ENCODE measurements at regions not wholly inside any gene's neighbourhood (a gene's known extent, or its start where the extent isn't known, plus 50 kb on each side); places are given as distances from the start of the nearest gene placed in this dataset.

DNA sequence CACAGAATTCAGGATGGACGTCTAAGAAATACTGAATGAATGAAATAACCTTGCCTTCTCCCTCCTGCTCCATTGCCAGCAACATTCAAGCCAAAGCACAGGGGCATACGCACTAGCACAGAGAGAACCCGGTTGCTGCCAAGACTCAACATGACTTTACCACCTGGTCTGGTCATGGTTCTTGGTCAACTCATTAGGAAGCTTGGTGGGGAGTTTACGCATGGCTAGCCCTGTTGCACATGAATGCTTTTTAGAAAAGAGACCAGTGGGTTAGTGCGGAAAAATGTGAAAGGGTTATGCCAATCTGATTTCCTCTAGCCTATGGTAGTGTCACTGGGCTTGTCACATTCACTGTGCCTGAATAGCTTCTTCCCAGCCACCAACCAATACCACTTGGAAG lies 187.6 kb upstream of the NEBL start:
- no peak for DNase-seq (ENCODE audit: low read depth)

DNA sequence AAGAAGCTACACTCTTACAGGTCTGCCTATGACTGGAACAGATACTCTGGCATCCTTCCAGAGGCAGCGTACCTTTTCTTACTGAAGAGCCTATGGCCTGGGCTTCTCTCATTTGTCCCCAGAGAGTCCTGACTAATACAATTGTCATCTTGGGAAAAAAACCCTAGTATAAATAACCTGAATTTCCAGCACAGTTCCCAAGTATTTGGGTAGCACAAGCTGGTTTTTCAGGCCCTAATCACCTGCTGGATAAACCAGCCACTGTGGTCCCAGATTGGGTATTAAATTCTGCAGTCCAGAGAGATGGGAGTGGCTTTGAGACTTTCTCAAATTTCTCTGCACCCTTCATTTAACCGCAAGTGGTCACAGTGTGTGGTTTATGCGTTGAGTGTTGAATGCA lies 186.8 kb upstream of the NEBL start:
- DNase-seq (ENCODE audit: low read depth), result no peak

DNA sequence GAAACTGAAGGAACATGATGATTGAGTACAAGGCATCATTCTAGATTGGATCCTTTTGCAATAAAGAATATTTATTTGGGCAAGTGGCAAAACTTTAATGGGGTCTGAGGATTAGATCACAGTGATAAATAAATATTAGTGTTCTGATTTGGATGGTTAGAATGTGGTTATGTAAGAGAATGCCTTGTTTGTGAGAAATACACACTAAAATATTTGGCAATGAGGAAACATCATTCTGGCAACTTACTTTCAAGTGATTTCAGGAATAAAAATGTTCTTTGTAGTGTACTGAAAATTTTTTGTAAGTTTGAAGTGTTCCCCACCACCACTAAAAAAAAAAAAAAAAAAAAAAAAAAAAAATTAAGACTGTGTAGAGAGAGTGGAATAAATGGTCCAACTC lies 185.1 kb upstream of the NEBL start:
- no peak for DNase-seq (ENCODE audit: low read depth)

DNA sequence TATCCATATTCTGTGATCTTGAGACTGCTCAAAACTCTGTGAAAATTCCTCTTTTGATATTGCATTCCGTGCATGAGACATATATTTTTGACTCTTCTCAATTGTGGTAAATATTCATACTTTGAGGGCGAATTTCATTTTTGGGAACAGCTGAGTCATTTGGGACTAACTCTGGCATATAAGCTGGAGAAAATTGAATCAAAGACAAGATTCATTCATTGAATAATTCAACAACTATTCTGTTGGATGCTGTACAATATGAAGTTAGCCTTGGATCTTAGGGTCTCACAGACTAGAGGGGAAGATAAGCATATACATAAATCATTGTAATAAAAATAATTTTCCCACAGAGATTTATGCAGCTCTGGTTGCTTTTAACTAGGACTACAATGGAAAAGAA lies 183.2 kb upstream of the NEBL start:
- no peak for DNase-seq (ENCODE audit: low read depth)

DNA sequence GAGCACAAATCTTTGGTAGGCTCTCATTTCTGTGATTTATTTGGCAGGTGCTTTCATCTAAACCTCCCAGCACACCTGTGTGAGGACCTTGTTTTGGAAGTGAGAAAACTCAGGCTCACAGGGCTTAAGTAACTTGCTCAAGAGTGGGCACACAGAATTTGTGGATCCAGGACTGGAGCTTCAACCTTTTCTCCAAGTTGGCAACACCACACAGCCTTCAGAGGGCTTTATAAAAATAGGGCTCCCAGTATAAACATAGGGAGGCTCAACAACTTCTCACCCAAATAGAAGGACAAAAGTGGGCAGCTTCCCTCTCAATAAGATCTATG lies 182.2 kb upstream of the NEBL start:
- DNase-seq (ENCODE audit: low read depth), result no peak

- DNase-seq (ENCODE audit: low read depth), result no peak
Measured at GRCh38 chr10:21078410-21079329, 181.6 kb upstream of the NEBL start.

- no peak for DNase-seq (ENCODE audit: low read depth)
Measured at GRCh38 chr10:21077681-21078080, 180.6 kb upstream of the NEBL start.

- no peak for DNase-seq (ENCODE audit: low read depth)
Measured at GRCh38 chr10:21076381-21076780, 179.3 kb upstream of the NEBL start.

- DNase-seq (ENCODE audit: low read depth), result no peak
Measured at GRCh38 chr10:21075880-21076279, 178.8 kb upstream of the NEBL start.

- no peak for DNase-seq (ENCODE audit: low read depth)
Measured at GRCh38 chr10:21071001-21071673, 174.0 kb upstream of the NEBL start.

DNA sequence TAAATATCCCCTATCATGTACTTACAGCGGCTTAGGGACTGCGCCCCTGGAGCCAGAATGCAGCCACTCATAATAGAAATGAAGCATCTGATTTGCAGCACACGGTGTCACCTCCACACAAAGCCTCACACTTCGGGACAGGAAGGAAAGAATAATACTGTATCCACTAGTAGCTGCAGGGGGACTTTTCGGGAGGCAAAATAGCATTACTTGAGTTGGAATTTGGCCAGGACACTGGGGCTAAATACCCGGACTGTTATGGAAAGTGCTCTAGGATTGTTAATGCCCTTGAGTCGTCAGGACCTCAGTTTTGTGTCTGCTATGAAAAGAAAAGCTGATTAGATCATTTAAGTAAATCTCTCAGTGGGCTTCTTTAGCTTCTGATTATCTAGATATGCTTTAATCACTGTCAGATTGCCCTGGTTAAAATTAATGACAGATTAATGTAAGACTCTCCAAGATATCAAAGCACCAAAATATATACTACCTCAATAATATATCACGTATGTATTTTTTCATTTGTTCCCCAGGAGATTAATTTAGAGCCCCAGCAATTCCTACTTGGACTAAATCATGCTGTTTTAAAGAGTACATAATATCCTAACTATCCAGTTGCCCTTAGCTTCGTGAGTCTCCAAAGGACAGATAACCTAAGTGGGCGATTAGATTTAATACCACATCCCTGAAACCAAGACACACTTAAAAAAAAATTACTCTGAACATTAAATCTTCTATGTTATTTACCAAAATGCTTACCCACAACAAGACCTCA lies 173.0 kb upstream of the NEBL start:
- DNase-seq (ENCODE audit: low read depth), result no peak

- DNase-seq (ENCODE audit: low read depth), result no peak
Measured at GRCh38 chr10:21069278-21069677, 172.2 kb upstream of the NEBL start.

- no peak for DNase-seq (ENCODE audit: low read depth)
Measured at GRCh38 chr10:21068026-21068656, 171.0 kb upstream of the NEBL start.

DNA sequence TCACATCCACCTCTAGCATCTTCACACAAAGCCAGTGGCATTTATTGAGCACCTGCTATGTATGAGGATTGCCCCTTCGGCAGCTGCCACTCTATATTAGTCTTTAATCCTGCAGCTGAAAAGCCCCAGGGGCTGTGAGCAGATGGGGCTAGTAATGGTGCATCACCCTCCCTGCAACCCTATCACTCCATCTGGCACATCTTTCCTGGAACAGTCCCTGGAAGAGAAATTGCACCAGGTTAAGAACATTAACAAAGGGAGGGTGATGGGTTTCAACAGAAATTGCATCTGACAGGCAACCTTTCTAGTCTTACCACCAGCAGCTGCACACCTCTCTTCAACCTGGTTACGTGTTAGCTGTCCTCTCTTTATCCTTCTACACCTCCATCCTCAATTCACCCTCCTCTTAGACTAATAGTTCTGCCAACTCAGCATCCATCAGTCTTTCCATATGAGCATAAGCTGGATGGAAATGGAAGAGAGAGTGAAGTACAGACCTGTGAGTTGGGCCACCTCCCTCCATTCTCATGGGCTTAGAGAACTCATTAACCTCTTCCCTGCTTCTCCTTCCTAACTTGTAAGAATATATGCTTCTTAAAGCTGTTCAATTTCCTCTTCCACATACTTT lies 168.6 kb upstream of the NEBL start:
- DNase-seq (ENCODE audit: low read depth), result no peak

- DNase-seq (ENCODE audit: low read depth), result no peak
Measured at GRCh38 chr10:21061982-21062381, 164.9 kb upstream of the NEBL start.

DNA sequence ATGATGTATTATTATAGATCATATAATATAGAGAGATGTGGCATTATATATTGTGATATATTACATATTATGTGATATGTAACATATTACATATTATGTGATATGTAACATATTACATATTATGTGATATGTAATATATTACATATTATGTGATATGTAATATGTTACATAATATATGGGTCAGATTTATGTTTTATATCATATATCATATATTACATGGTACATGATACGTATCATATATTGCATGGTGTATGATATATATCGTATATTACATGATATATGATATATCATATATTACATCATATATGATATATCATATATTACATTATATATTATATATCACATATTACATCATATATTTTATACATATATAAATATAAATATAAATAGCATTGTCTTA lies 164.1 kb upstream of the NEBL start:
- DNase-seq (ENCODE audit: low read depth), result no peak

GRCh38 chr10:21060626-21061025 lies 163.5 kb upstream of the NEBL start:
- DNase-seq (ENCODE audit: low read depth), result no peak

DNA sequence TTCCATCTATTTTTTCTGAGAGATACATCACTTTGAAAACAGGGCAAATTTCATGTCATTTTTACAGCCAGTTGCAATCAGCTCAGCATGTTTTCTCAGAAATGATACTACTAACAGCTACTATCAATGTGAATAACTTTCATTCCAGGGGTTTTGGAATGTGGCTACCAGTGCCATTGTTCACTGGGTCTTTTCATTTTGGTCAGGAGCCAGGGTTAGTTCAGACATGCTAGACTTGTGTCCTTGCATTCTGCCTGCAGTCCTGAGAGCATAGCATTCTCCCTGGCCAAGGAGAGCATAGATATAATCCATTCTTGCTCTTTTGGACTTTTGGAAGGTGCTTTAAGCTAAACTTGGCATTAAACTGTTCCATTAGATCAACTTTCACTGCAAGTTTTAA lies 160.9 kb upstream of the NEBL start:
- no peak for DNase-seq (ENCODE audit: low read depth)

DNA sequence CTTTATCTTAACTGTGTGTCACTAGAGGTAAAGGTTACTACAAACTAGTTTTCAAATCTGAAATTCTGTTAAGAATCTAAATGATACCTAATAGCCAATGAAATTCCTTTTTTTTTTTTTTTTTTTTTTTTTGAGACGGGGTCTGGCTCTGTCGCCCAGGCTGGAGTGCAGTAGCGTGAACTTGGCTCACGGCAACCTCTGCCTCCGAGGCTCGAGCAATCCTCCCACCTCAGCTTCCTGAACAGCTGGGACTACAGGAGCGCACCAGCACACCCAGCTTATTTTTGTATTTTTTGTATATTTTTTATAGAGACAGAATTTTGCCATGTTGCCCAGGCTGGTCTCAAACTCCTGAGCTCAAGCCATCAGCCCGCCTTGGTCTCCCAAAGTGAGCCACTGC lies 160.3 kb upstream of the NEBL start:
- no peak for DNase-seq (ENCODE audit: low read depth)

GRCh38 chr10:21056461-21056860 lies 159.3 kb upstream of the NEBL start:
- DNase-seq (ENCODE audit: low read depth), result no peak

DNA sequence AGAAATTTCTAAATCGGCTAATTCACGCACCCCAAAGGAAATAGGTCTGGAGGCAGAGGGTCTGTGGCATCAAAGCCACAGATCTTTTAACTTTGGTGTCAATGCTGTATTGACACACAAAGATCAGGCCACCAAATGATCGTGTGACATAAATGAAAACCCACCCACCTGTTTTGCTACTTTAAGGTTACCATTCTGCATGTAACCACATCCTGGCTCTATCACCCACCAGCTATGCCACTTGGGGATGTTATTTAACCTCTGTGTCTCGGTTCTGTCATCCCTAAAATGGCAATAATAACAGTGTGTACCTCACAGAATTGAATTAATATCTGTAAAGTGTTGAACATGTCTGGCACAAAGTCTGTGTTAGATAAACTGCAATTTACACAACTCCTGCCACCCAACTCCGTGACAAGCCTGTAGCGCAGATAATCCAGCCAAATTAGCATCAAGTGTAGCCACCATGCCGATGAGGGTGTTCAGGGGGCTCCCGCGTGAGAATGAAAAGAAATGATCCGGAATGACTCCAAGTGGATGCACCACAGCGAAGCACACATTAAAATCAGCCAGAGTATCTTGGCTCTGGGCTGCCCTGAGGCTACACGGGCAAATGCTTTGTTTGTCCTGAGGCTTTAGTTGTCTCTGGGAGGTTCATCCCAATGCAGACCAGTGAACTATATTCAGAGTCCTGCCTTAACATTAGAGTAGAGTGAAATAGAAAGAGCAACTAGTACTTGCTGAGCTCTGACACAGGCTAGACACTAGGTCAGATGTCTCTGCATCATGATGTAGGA lies 158.4 kb upstream of the NEBL start:
- no peak for DNase-seq (ENCODE audit: low read depth)
